GM12875 (cell line): ENCODE measurements at regions not wholly inside any gene's neighbourhood (a gene's known extent, or its start where the extent isn't known, plus 50 kb on each side); places are given as distances from the start of the nearest gene placed in this dataset.

Source experiments
- H3K4me3 ChIP-seq: one replicate; pipeline ENCODE4 v1.5.1; 2011; ENCODE audit warnings: low read depth, low read length, control low read depth
- TF ChIP-seq, protein P1 (sequence below): IDR thresholded peaks from 2 replicates; pipeline ENCODE4 v1.5.1; 2011; ENCODE audit warnings: low read depth, mild to moderate bottlenecking, control low read depth, inconsistent platforms, low read length, moderate library complexity, borderline replicate concordance; ENCODE audit not compliant: insufficient read depth

DNA sequence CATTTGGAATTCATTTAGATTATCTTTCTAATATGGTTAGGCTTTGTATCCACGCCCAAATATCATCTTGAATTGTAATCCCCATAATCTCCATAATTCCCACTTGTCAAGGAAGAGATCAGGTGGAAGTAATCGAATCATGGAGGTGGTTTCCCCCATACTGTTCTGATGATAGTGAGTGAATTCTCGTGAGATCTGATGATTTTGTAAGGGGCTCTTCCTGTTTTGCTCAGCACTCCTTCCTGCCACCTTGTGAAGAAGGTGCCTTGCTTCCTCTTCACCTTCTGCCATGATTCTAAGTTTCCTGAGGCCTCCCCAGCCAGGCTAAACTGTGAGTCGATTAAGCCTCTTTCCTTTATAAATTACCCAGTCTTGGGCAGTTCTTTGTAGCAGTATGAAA lies 527.5 kb upstream of the ARRDC3 start:
- TF ChIP-seq, protein P1, sequence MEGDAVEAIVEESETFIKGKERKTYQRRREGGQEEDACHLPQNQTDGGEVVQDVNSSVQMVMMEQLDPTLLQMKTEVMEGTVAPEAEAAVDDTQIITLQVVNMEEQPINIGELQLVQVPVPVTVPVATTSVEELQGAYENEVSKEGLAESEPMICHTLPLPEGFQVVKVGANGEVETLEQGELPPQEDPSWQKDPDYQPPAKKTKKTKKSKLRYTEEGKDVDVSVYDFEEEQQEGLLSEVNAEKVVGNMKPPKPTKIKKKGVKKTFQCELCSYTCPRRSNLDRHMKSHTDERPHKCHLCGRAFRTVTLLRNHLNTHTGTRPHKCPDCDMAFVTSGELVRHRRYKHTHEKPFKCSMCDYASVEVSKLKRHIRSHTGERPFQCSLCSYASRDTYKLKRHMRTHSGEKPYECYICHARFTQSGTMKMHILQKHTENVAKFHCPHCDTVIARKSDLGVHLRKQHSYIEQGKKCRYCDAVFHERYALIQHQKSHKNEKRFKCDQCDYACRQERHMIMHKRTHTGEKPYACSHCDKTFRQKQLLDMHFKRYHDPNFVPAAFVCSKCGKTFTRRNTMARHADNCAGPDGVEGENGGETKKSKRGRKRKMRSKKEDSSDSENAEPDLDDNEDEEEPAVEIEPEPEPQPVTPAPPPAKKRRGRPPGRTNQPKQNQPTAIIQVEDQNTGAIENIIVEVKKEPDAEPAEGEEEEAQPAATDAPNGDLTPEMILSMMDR, result no peak
- no peak overlapping the region for H3K4me3 ChIP-seq

DNA sequence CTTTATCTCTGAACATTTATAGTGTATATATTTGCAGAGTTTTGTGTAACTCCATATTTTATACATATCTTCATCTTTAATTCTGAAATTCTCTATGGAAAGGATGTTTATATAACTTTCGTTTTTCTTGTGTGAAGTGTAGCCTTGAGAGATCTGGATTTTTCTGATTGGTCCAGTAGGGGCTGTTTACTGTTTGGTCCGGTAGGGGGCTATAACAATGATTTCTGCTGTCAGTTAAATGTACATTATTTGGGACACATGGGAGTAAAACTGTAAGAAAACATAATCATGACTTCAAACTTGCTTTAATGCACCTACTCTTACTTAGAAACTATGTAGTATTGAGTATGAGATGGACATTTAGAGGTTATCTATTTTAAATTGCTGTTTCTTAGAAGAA lies 527.1 kb upstream of the ARRDC3 start:
- TF ChIP-seq, protein P1, result no peak

DNA sequence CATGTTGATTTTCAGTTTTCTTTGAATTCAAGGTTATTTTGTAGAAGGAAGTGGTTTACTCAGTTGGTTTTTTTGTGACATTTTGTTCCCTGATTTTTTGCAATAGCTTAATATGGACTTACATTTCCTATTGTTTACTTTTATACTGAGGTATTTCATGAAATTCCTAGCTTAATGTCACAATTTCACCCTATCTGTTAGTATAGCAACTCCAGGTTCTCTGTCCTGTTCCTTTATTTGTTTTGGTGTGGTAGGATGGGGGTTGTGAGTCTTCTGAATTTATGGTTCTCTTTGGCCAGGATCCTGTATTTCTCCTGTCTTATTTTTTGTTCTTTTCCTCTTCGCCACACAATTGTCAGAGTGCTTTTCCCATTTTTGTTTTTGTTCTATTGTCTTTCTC lies 523.4 kb upstream of the ARRDC3 start:
- no peak overlapping the region for H3K4me3 ChIP-seq
- TF ChIP-seq, protein P1, result no peak

More for the DNA sequence above, 527.1 kb upstream of the ARRDC3 start:
- no peak overlapping the region for H3K4me3 ChIP-seq

DNA sequence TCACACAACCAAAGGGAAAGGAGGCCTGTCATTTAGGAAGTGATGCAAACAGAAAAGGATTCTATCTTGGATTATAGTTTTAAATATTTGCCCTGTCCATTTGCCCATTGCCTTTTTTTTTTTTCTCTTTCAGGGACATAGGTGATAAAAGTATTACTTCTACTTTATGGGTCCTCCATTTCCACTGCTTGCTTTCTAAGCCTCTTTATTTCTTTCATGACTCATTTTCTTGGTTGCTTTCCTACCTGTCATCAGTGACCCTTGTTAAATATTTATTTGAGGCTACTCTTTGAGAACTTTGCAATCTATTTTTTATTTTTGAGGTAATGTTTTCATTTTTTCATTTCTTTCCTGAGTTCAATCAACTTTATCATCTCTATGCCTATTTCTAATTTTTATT lies 522.9 kb upstream of the ARRDC3 start:
- TF ChIP-seq, protein P1, result no peak
- H3K4me3 ChIP-seq, result no peak overlapping the region

DNA sequence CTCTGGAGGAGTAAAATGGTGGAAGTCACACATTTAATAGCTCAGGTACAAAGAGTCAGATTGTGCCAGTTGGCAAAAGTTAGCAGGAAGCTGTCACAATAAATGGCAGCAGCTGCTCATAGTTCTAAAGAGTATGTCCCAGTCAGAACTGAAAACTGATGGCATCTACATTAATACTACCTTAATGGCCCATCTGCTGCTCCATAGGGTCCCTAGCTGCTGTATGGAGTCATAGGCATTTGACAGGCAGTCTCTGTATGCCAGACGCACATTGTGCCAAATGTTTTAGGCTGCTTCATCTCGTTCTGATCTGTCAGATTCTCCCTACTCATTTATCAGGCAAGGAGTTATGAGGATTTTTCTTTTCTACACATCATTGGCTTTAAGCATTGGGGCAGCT lies 515.8 kb upstream of the ARRDC3 start:
- TF ChIP-seq, protein P1, result no peak

DNA sequence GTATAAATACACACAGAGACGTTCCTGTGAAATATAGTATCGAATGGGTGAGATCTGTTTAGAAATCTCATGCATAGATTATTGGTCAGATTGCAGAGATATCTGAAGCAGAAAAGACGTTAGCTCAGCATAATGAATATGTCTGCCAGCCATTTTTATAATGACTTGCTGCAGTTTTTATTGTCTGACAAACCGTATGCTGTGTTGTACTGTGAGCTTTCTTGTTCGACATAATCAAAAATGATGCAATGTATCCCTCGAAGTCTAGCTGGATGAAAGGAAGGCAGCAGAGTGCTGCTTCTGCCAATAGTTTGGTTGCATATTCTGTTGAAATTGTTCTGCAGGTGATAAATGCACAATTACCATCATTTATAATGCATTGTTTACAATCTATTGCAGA lies 514.9 kb upstream of the ARRDC3 start:
- TF ChIP-seq, protein P1, result no peak
- no peak overlapping the region for H3K4me3 ChIP-seq

More for the DNA sequence above, 515.8 kb upstream of the ARRDC3 start:
- H3K4me3 ChIP-seq, result no peak overlapping the region

DNA sequence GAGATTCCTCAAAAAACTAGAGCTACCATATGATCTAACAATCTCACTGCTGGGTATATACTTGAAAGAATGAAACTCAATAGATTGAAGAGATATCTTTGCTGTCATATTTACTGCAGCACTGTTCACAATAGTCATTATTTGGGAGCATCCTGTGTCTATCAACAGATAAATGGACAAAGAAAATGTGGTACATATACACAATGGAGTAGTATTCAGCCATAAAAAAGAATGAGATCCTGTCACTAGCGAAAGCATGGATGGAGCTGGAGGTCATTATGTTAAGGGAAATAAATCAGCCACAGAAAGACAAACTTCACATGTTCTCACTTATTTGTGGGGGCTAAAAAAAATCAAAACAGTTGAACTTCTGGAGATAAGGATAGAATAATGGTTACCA lies 505.7 kb upstream of the ARRDC3 start:
- TF ChIP-seq, protein P1, result no peak
- H3K4me3 ChIP-seq, result no peak overlapping the region
